BLaER1 (cell line): ENCODE measurements at regions not wholly inside any gene's neighbourhood (a gene's known extent, or its start where the extent isn't known, plus 50 kb on each side); places are given as distances from the start of the nearest gene placed in this dataset.
A peak's percentile ranks its signal among the peaks of the same experiment; 100 is the strongest.

Experiments used
- H3K27ac ChIP-seq: shearing (Covaris generic); formaldehyde crosslinking; 2 replicates; pipeline ENCODE4 v1.8.1; 2022
- H3K27me3 ChIP-seq: shearing (Covaris generic); formaldehyde crosslinking; 2 replicates; pipeline ENCODE4 v1.8.1; 2022
- H3K36me3 ChIP-seq: shearing (Covaris generic); formaldehyde crosslinking; 2 replicates; pipeline ENCODE4 v1.8.1; 2022
- H3K4me1 ChIP-seq: shearing (Covaris generic); formaldehyde crosslinking; 2 replicates; pipeline ENCODE4 v1.8.1; 2022
- H3K4me2 ChIP-seq: shearing (Covaris generic); formaldehyde crosslinking; 2 replicates; pipeline ENCODE4 v1.8.1; 2022
- H3K4me3 ChIP-seq: shearing (Covaris generic); formaldehyde crosslinking; 2 replicates; pipeline ENCODE4 v1.8.1; 2022
- H3K9ac ChIP-seq: shearing (Covaris generic); formaldehyde crosslinking; 2 replicates; pipeline ENCODE4 v1.8.1; 2022
- H3K9me3 ChIP-seq: shearing (Covaris generic); formaldehyde crosslinking; 2 replicates; pipeline ENCODE4 v1.8.1; 2022
- H4K20me1 ChIP-seq: shearing (Covaris generic); formaldehyde crosslinking; 2 replicates; pipeline ENCODE4 v1.8.1; 2022
- Cebpa-rat ChIP-seq: shearing (Covaris generic); IDR thresholded peaks from 2 replicates; pipeline ENCODE4 v1.8.1; 2022

DNA sequence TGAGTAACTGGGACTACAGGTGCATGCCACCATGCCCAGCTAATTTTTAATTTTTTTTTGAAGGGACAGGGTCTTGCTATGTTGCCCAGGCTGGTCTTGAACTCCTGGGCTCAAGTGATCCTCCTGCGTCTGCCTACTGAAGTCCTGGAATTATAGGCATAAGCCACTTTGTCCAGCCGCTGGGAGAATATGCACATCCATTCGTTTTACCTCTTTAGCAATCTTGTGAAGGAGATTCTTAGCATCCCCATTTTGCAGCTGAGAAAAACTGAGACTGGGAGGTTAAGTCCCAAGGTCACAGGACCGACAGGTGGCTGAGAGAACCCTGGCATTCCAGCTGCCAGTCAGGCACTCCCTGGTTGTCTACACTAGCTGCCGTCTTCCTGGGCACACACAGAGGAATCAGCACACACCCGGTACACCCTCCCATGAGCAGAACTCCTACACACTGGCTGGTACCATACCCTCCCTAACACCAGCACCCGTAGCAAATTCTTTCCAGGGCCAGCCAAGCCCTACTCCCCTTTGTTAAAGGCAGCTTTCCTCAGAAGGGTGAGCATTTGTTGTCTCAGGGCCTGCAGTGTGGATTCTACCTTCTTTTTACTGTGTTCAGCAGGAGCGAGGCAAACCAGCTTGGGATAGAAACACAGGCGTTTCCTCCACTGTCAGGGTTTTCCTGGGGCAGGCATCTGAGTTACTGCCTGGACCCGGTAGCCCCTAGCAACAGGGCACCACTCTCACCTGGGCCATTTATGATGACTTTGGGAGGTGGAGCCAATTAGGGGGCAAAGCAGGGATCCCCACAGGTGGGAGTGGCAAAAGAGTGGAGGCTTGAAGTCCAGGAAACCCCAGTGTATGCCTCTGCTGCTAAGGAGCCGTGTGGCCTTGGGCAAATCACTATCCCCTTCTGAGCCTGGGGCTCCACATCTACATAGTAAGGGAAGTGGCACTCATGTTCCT lies 70.2 kb downstream of the IRF2BPL start:
- Histone ChIP-seq H3K4me3 (no peak overlapping the region), H3K27me3 (no peaks in the 10 kb centered on the region), H3K9ac (no peak overlapping the region), H3K4me1 (peaks cover 78% of the 10 kb centered on the region), H3K9me3 (no peaks in the 10 kb centered on the region), H3K4me2 (peak overlapping the region; percentile 93), H4K20me1 (peaks cover 11% of the 10 kb centered on the region; the same call in 1 of the 2 replicates), H3K27ac (no peak overlapping the region), H3K36me3 (no peaks in the 10 kb centered on the region)
- no peak for TF ChIP-seq Cebpa-rat

DNA sequence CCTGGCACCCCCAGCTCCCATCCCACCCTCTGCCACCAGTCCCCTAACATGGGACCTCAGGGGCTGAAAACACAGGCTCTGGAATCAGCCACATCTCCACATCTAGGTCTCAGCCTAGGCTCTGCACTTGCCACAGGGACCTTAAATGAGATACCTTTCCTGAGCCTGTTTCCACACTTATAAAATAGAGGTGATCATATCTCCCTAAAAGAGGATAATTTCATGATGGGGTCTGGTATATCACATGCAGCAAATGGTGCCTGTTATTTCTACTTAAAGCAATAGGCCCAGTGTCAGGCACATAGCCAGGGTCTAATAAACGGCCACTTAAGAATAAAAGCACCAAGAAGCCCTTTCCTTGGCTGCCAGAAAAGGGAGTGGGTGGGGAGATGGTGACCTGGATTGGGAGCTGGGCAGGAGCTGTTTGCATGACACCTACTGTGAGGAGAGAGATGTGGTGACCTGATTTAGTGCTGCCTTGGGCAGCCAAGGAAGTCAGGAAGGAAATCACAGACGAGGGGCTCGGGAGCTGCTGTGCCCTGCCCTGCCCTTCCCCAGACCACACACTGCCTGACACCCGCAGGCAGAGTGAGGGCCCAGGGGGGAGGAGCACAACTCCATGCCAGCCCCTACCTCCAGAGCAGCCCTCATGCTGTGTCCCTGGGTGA lies 71.2 kb downstream of the IRF2BPL start:
- H3K4me3 ChIP-seq = no peak overlapping the region
- TF ChIP-seq Cebpa-rat = no peak
- H4K20me1 ChIP-seq = peaks cover 11% of the 10 kb centered on the region; the same call in 1 of the 2 replicates
- H3K36me3 ChIP-seq = no peaks in the 10 kb centered on the region
- H3K4me2 ChIP-seq = peak overlapping the region; percentile 93
- no peak overlapping the region for H3K9ac ChIP-seq
- peaks cover 78% of the 10 kb centered on the region for H3K4me1 ChIP-seq
- no peaks in the 10 kb centered on the region for H3K9me3 ChIP-seq
- no peaks in the 10 kb centered on the region for H3K27me3 ChIP-seq
- no peak overlapping the region for H3K27ac ChIP-seq

DNA sequence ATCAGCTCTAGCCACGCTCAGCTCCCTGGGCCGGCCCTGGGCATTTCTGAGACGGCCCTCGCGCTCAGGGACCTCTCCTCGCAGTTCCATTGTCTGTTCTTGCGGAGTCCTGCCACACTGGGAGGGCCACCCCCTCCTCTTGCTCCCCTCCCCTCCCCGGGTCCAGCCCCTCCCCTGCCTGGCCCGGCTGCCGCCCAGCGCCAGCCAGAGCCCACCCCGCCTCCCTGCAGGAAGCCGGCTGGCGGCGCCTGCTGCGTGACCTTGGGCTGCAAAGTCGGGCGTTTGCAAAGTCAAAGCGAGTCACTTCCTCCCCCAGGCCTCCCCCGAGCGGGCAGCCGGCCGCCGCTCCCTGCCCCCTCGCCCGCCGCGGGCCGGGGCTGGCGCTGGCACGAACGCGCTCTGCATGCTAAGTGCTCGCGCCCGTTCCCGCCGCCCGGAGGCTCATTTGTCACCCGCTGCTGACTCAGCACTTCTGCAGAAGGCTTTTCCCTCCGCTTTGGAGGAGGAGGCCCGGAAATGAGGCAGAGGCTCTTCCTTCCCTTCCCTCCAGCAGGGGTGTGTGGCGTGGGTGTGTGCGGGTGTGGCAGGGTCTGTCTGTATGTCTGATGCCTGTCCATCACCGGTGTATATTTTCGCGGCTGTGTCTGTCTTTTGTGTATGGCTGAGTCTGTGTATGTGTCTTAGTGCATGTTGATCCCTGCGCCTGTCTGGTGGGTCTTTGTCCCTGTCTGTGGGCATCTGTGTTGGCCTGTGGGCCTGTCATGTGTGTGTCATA lies 72.0 kb downstream of the IRF2BPL start:
- Histone ChIP-seq H3K4me2 (peak overlapping the region; percentile 93), H3K4me3 (peak overlapping the region; percentile 67), H3K9me3 (no peaks in the 10 kb centered on the region), H3K9ac (peak overlapping the region; percentile 76), H3K27me3 (no peaks in the 10 kb centered on the region), H3K36me3 (no peaks in the 10 kb centered on the region), H3K27ac (peak overlapping the region; percentile 71), H3K4me1 (peaks cover 73% of the 10 kb centered on the region), H4K20me1 (peaks cover 10% of the 10 kb centered on the region; the same call in 1 of the 2 replicates)
- no peak for TF ChIP-seq Cebpa-rat

DNA sequence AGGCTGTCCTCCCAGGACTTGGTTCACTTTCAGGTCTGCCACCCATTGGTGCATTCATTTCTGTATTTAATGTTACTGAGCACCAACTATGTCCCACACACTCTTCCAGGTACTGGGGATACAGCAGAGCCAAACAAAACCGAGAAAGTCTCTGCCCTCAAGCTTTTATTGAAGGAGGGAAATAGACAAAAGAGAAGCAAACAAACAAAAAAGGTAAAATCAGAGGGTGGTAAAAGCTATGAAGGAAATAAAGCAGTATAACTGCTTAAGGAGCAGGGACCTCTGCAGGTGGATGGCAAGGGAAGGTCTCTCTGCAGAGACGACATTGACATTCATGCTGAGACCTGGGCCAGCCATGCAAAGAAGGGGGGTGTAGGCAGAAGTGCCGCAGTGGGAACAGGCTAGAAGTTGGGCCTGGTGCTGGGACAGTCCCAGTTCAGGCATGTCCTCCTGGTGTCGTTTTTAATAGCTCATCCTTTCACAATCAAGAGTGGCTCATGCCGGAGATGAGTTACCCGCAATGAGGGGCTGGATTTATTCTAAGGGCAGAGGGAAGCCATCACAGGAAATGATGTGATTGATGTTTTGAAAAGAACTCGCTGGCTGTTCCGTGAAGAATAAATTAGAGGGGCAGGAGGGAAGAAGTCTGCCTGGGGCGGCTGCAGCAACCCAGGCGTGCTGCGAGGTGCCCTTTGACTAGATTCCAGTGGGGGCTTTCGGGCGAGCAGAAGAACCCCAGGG lies 72.8 kb downstream of the IRF2BPL start:
- peak overlapping the region; percentile 71 for H3K27ac ChIP-seq
- TF ChIP-seq Cebpa-rat = 0 out of 2 replicates have a peak, but pooled peaks have one; percentile 7
- H3K4me2 ChIP-seq = peak overlapping the region; percentile 93
- no peaks in the 10 kb centered on the region for H3K9me3 ChIP-seq
- peaks cover 5% of the 10 kb centered on the region; the same call in 1 of the 2 replicates for H4K20me1 ChIP-seq
- H3K4me3 ChIP-seq = peak overlapping the region; percentile 67
- no peaks in the 10 kb centered on the region for H3K36me3 ChIP-seq
- no peaks in the 10 kb centered on the region for H3K27me3 ChIP-seq
- peak overlapping the region; percentile 76 for H3K9ac ChIP-seq
- peaks cover 73% of the 10 kb centered on the region for H3K4me1 ChIP-seq

DNA sequence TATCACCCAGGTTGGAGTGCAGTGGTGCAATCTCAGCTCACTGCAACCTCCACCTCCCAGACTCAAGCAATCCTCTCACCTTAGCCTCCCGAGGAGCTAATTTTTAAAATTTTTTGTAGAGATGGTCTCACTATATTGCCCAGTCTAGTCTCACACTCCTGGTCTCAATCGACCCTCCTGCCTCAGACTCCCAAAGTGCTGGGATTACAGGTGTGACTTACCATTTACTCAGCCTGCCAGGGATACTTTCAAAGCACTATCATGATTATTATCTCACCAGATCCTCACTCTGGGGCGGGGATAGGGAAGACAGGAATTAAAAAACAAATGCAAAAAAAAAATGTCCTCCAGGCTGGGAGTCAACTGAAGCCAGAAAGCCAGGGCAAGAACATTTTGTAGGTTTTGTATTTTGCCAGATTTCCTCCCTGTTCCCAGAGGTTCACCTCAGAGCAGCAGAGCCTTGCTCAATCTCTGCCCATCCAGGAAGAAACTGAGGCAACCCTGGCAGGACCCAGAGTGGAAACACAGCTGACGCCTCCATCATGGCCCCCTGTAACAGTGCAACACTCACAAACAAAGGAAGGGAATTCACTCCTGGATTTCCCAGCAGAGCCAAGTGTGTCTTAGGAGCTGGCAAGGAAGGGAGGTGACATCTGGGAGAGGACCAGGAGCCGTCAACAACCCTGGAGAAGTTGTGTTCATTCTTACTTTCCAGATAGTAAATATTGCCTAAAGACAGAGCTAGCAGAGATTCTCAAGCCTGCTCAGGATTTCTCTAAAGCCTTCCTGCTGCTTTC lies 73.9 kb downstream of the IRF2BPL start:
- Histone ChIP-seq H4K20me1 (peaks cover 5% of the 10 kb centered on the region; the same call in 1 of the 2 replicates), H3K9me3 (no peaks in the 10 kb centered on the region), H3K36me3 (no peaks in the 10 kb centered on the region), H3K9ac (no peak overlapping the region), H3K4me2 (peak overlapping the region; percentile 93), H3K4me3 (no peak overlapping the region), H3K4me1 (peaks cover 81% of the 10 kb centered on the region), H3K27me3 (no peaks in the 10 kb centered on the region), H3K27ac (peak overlapping the region; percentile 71; the same call in 1 of the 2 replicates)
- no peak for TF ChIP-seq Cebpa-rat

DNA sequence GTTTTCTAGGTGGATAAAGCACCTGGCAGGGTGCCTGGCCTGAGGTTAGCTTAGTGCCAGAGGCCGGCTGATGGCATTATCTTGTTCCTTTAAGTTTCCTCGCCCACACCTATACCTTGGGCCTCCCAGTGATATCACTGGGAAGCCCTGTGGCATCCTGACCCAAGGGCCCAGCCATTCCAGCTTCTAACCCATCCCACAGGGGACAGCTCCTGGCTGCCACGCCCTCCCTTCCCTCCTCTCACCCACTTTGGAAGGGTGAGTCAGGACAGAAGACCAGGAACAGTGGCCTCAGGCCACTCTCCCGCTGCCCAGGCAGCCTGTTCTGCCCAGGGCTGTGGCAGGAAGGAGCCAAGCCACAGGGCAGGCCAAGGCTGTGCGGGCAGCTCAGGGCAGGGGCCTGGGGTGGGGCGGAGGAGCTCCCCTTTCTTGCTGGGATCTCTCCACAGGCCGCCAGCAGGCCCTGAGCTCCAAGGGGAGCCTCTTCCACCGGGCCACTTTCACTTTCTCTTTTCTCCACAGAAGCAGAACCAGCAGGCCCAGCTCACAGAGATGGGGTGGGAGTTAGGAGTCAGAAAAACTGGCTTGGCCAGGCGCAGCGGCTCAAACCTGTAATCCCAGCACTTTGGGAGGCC lies 75.1 kb downstream of the IRF2BPL start:
- H3K9me3 ChIP-seq = no peaks in the 10 kb centered on the region
- peak overlapping the region; percentile 41; the same call in 1 of the 2 replicates for H3K4me3 ChIP-seq
- peaks cover 81% of the 10 kb centered on the region for H3K4me1 ChIP-seq
- TF ChIP-seq Cebpa-rat = no peak
- peak overlapping the region; percentile 77 for H3K9ac ChIP-seq
- peaks cover 2% of the 10 kb centered on the region; the same call in 1 of the 2 replicates for H4K20me1 ChIP-seq
- peak overlapping the region; percentile 93 for H3K4me2 ChIP-seq
- H3K27ac ChIP-seq = peak overlapping the region; percentile 91
- H3K36me3 ChIP-seq = no peaks in the 10 kb centered on the region
- H3K27me3 ChIP-seq = no peaks in the 10 kb centered on the region

DNA sequence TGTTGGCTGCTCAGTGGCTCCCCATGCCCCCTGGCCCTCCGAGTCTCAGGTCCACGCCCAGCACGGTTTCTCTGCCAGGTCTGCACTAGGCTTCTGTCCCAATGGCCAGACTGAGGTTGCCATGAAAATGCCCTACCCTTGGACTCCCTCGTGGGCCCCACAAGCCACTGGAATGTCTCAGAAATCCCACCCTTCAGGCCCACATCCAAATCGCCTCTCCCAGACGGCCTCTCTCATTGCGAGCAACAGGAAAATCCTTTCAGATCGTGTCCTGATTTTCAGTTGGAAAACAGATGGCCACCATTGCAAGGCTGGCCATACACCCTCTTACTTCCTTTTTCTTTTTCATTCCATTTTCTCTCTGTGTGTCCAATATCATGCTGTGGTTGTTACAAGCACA lies 77.3 kb downstream of the IRF2BPL start:
- Histone ChIP-seq H3K4me3 (no peak overlapping the region), H3K27ac (no peak overlapping the region), H3K27me3 (no peaks in the 10 kb centered on the region), H3K36me3 (no peaks in the 10 kb centered on the region), H3K9me3 (no peaks in the 10 kb centered on the region), H3K4me2 (peak overlapping the region; percentile 13), H3K4me1 (peaks cover 79% of the 10 kb centered on the region), H4K20me1 (no peaks in the 10 kb centered on the region), H3K9ac (no peak overlapping the region)
- TF ChIP-seq Cebpa-rat = no peak
